ENCODE measurements at regions not wholly inside any gene's neighbourhood (a gene's known extent, or its start where the extent isn't known, plus 50 kb on each side); places are given as distances from the start of the nearest gene placed in this dataset.

DNA sequence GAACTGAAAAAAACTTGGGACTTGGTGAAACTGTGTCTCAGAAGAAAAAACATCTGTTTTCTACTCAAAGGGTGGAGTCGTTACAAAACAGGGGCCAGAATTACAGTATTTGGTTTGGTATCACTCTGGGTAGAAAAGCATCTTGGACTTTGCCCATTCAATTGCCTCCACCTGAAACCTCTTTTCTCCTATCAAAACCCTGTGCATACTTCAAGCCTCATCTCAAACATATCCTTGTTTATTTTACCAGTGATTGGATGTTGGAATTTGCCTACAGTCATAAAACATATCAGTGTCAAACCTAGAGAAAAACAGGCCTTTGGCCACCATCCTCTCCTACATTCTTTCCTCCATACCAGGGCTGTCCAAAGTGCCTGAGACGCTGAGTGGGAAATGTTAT, 281.5 kb downstream of the PLPP3 start (continued):
- TF ChIP-seq HOXA9 (CRISPR knock-in tag; IDR thresholded peaks at IDR 0.05; ENCODE audit: borderline replicate concordance) (no peak), ZNF138 (CRISPR knock-in tag; IDR thresholded peaks at IDR 0.05; ENCODE audit: low read depth) (no peak), ASH2L (IDR thresholded peaks at IDR 0.05; ENCODE audit: insufficient read length, low read depth, low read length) (no peak), ZSCAN22 (CRISPR knock-in tag; IDR thresholded peaks at IDR 0.05) (no peak), YY1 (IDR thresholded peaks at IDR 0.05; ENCODE audit: insufficient read depth, insufficient replicate concordance, low read depth, low read length) (no peak), NFE2 (CRISPR knock-in tag; IDR thresholded peaks at IDR 0.05) (no peak), KDM1A (CRISPR knock-in tag; IDR thresholded peaks at IDR 0.05) (no peak), SALL1 (CRISPR knock-in tag; IDR thresholded peaks at IDR 0.05) (peak; percentile 22; the same call in 1 of the 2 replicates), ZNF780A (CRISPR knock-in tag; IDR thresholded peaks at IDR 0.05) (no peak), HNF4G (IDR thresholded peaks at IDR 0.05; ENCODE audit: borderline replicate concordance, low read depth, low read length) (peak; percentile 78), HNF4G (CRISPR knock-in tag; IDR thresholded peaks at IDR 0.05; ENCODE audit: borderline replicate concordance, low read depth) (no peak), ZNF30 (CRISPR knock-in tag; IDR thresholded peaks at IDR 0.05) (no peak), DBP (CRISPR knock-in tag; IDR thresholded peaks at IDR 0.05; ENCODE audit: not compliant biosample characterization) (no peak), ZFP36L1 (CRISPR knock-in tag; IDR thresholded peaks at IDR 0.05) (no peak), ZSCAN31 (CRISPR knock-in tag; IDR thresholded peaks at IDR 0.05; ENCODE audit: low read depth) (no peak), ATAD3A (CRISPR knock-in tag; IDR thresholded peaks at IDR 0.05) (no peak), ZNF512B (CRISPR knock-in tag; IDR thresholded peaks at IDR 0.05; ENCODE audit: borderline replicate concordance) (no peak), FOXJ3 (CRISPR knock-in tag; IDR thresholded peaks at IDR 0.05; ENCODE audit: borderline replicate concordance) (peak; percentile 35; the same call in 1 of the 2 replicates), SOX6 (IDR thresholded peaks at IDR 0.05) (no peak), SOX6 (CRISPR knock-in tag; IDR thresholded peaks at IDR 0.05) (peak; percentile 51; the same call in 1 of the 2 replicates), PAF1 (CRISPR knock-in tag; IDR thresholded peaks at IDR 0.05) (no peak), ZFP1 (CRISPR knock-in tag; IDR thresholded peaks at IDR 0.05) (no peak), MTF2 (CRISPR knock-in tag; IDR thresholded peaks at IDR 0.05; ENCODE audit: borderline replicate concordance) (no peak)
- TF ChIP-seq, protein P1, sequence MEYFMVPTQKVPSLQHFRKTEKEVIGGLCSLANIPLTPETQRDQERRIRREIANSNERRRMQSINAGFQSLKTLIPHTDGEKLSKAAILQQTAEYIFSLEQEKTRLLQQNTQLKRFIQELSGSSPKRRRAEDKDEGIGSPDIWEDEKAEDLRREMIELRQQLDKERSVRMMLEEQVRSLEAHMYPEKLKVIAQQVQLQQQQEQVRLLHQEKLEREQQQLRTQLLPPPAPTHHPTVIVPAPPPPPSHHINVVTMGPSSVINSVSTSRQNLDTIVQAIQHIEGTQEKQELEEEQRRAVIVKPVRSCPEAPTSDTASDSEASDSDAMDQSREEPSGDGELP (IDR thresholded peaks at IDR 0.05; ENCODE audit: borderline replicate concordance, low read depth) = peak; percentile 32; the same call in 1 of the 2 replicates
- TF ChIP-seq, protein P2, sequence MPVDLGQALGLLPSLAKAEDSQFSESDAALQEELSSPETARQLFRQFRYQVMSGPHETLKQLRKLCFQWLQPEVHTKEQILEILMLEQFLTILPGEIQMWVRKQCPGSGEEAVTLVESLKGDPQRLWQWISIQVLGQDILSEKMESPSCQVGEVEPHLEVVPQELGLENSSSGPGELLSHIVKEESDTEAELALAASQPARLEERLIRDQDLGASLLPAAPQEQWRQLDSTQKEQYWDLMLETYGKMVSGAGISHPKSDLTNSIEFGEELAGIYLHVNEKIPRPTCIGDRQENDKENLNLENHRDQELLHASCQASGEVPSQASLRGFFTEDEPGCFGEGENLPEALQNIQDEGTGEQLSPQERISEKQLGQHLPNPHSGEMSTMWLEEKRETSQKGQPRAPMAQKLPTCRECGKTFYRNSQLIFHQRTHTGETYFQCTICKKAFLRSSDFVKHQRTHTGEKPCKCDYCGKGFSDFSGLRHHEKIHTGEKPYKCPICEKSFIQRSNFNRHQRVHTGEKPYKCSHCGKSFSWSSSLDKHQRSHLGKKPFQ (CRISPR knock-in tag; IDR thresholded peaks at IDR 0.05; ENCODE audit: insufficient replicate concordance) = no peak
